Dermis microvascular lymphatic vessel endothelial cell (primary cell): ENCODE measurements at regions not wholly inside any gene's neighbourhood (a gene's known extent, or its start where the extent isn't known, plus 50 kb on each side); places are given as distances from the start of the nearest gene placed in this dataset.
"Not testable (repeated sequence)": the region's sequence is repeated elsewhere in the genome, so short reads cannot be mapped to it uniquely, and the experiment has no call there.

Experiments
- DNase-seq, 2 donors: peaks; one replicate each; pipeline versions ENCODE4 v3.0.0 to v3.0.0-alpha.2; 2010; ENCODE audit warnings: low read depth in 2 of 2

- no peak for DNase-seq
These were observed 1590.6 kb downstream of the PCDH18 start for GRCh38 chr4:135941671-135942070.

- no peak for DNase-seq
These were observed 1598.3 kb downstream of the PCDH18 start for GRCh38 chr4:135934026-135934425.

- no peak for DNase-seq
These were observed 1604.6 kb downstream of the PCDH18 start for GRCh38 chr4:135927651-135928050.

- DNase-seq = no peak
These were observed 1611.2 kb downstream of the PCDH18 start for GRCh38 chr4:135921081-135921480.

GRCh38 chr4:135917011-135917410 lies 1615.3 kb downstream of the PCDH18 start:
- no peak for DNase-seq

GRCh38 chr4:135900956-135901355 lies 1631.3 kb downstream of the PCDH18 start:
- DNase-seq = no peak

- not testable (repeated sequence) for DNase-seq
These were observed 1662.7 kb upstream of the PABPC4L start for GRCh38 chr4:135864304-135864703.

- DNase-seq = no peak
These were observed 1639.2 kb upstream of the PABPC4L start for GRCh38 chr4:135840781-135841180.

- DNase-seq = no peak
These were observed 1638.1 kb upstream of the PABPC4L start for GRCh38 chr4:135839712-135840111.

GRCh38 chr4:135838889-135839288 lies 1637.3 kb upstream of the PABPC4L start:
- DNase-seq = no peak

- DNase-seq = no peak
These were observed 1632.9 kb upstream of the PABPC4L start for GRCh38 chr4:135834471-135834870.

GRCh38 chr4:135833529-135833928 lies 1631.9 kb upstream of the PABPC4L start:
- no peak for DNase-seq

GRCh38 chr4:135824759-135825296 lies 1623.2 kb upstream of the PABPC4L start:
- no peak for DNase-seq

GRCh38 chr4:135804785-135805184 lies 1603.2 kb upstream of the PABPC4L start:
- DNase-seq = no peak

- no peak for DNase-seq
These were observed 1575.8 kb upstream of the PABPC4L start for GRCh38 chr4:135777361-135777760.

- DNase-seq = no peak
These were observed 1574.3 kb upstream of the PABPC4L start for GRCh38 chr4:135775909-135776308.

GRCh38 chr4:135770505-135770904 lies 1568.9 kb upstream of the PABPC4L start:
- DNase-seq = no peak

- DNase-seq = no peak
These were observed 1543.3 kb upstream of the PABPC4L start for GRCh38 chr4:135744928-135745327.

- DNase-seq = no peak
These were observed 1540.0 kb upstream of the PABPC4L start for GRCh38 chr4:135741583-135741982.

- no peak for DNase-seq
These were observed 1537.8 kb upstream of the PABPC4L start for GRCh38 chr4:135739354-135739753.

GRCh38 chr4:135735512-135735911 lies 1533.9 kb upstream of the PABPC4L start:
- no peak for DNase-seq

- no peak for DNase-seq
These were observed 1530.9 kb upstream of the PABPC4L start for GRCh38 chr4:135732448-135732847.

- DNase-seq = no peak
These were observed 1530.1 kb upstream of the PABPC4L start for GRCh38 chr4:135731682-135732081.

GRCh38 chr4:135724421-135724820 lies 1522.8 kb upstream of the PABPC4L start:
- no peak for DNase-seq
